ENCODE measurements at regions not wholly inside any gene's neighbourhood (a gene's known extent, or its start where the extent isn't known, plus 50 kb on each side); places are given as distances from the start of the nearest gene placed in this dataset.
A peak's percentile ranks its signal among the peaks of the same experiment; 100 is the strongest.

GRCh38 chr12:124388038-124388671, 93.3 kb downstream of the RFLNA start:
- Histone ChIP-seq H2BK120ac (ENCODE audit: low read depth, low read length) (no peak overlapping the region), H2AK5ac (ENCODE audit: low read length) (peak overlapping the region; percentile 30), H2BK5ac (ENCODE audit: low read length) (no peak overlapping the region), H3K79me2 (ENCODE audit: control insufficient read depth, insufficient read depth, low read length) (no peaks in the 10 kb centered on the region), H3K18ac (ENCODE audit: low read length) (peak overlapping the region; percentile 53), H3K36me3 (ENCODE audit: control insufficient read depth, insufficient read depth, low read length) (peaks cover 3% of the 10 kb centered on the region), H3K9ac (ENCODE audit: low read length) (peak overlapping the region; percentile 72), H4K8ac (ENCODE audit: low read depth, low read length) (no peak overlapping the region), H4K5ac (ENCODE audit: low read length) (no peak overlapping the region), H3K23ac (ENCODE audit: low read length) (peak overlapping the region; percentile 24), H3K4me3 (ENCODE audit: low read length) (no peak overlapping the region), H3K79me1 (ENCODE audit: low read length) (peaks cover 3% of the 10 kb centered on the region), H3K27ac (ENCODE audit: low read depth, low read length) (peak overlapping the region; percentile 55), H3K4me2 (ENCODE audit: low read length) (peak overlapping the region; percentile 44), H3K56ac (ENCODE audit: low read length) (peak overlapping the region; percentile 85), H3K4me1 (ENCODE audit: control insufficient read depth, low read depth, low read length) (peaks cover 7% of the 10 kb centered on the region), H2BK15ac (replicated peaks; ENCODE audit: low read depth) (no peak overlapping the region), H3K4ac (ENCODE audit: low read depth, low read length) (no peak overlapping the region), H3K27me3 (ENCODE audit: insufficient read depth, low read length, poor library complexity) (no peaks in the 10 kb centered on the region)
- no peak for DNase-seq
- no CpG with 5 or more reads among the region's 15 CpGs for WGBS (ENCODE audit: extremely low coverage, insufficient coverage, low lambda C conversion rate)

GRCh38 chr12:124387528-124387911, 92.6 kb downstream of the RFLNA start:
- no peak overlapping the region for H3K4me3 ChIP-seq (ENCODE audit: low read length)
- no peak overlapping the region for H3K4ac ChIP-seq (ENCODE audit: low read depth, low read length)
- H2BK120ac ChIP-seq (ENCODE audit: low read depth, low read length) = no peak overlapping the region
- H3K23ac ChIP-seq (ENCODE audit: low read length) = no peak overlapping the region
- H3K27me3 ChIP-seq (ENCODE audit: insufficient read depth, low read length, poor library complexity) = no peaks in the 10 kb centered on the region
- peaks cover 3% of the 10 kb centered on the region for H3K36me3 ChIP-seq (ENCODE audit: control insufficient read depth, insufficient read depth, low read length)
- no peak overlapping the region for H4K8ac ChIP-seq (ENCODE audit: low read depth, low read length)
- WGBS (ENCODE audit: extremely low coverage, insufficient coverage, low lambda C conversion rate) = no CpG with 5 or more reads among the region's 24 CpGs
- H3K4me1 ChIP-seq (ENCODE audit: control insufficient read depth, low read depth, low read length) = peaks cover 4% of the 10 kb centered on the region
- no peak overlapping the region for H2AK5ac ChIP-seq (ENCODE audit: low read length)
- no peak overlapping the region for H4K5ac ChIP-seq (ENCODE audit: low read length)
- no peak overlapping the region for H3K4me2 ChIP-seq (ENCODE audit: low read length)
- H2BK5ac ChIP-seq (ENCODE audit: low read length) = no peak overlapping the region
- H3K9ac ChIP-seq (ENCODE audit: low read length) = no peak overlapping the region
- no peak overlapping the region for H3K56ac ChIP-seq (ENCODE audit: low read length)
- no peak overlapping the region for H2BK15ac ChIP-seq (replicated peaks; ENCODE audit: low read depth)
- H3K79me1 ChIP-seq (ENCODE audit: low read length) = peaks cover 3% of the 10 kb centered on the region
- no peak overlapping the region for H3K27ac ChIP-seq (ENCODE audit: low read depth, low read length)
- no peaks in the 10 kb centered on the region for H3K79me2 ChIP-seq (ENCODE audit: control insufficient read depth, insufficient read depth, low read length)
- no peak overlapping the region for H3K18ac ChIP-seq (ENCODE audit: low read length)
- DNase-seq = no peak

GRCh38 chr12:124386661-124387527, 92.0 kb downstream of the RFLNA start:
- H3K56ac ChIP-seq (ENCODE audit: low read length) = peak overlapping the region; percentile 38
- H3K79me2 ChIP-seq (ENCODE audit: control insufficient read depth, insufficient read depth, low read length) = no peaks in the 10 kb centered on the region
- H3K4me1 ChIP-seq (ENCODE audit: control insufficient read depth, low read depth, low read length) = peaks cover 3% of the 10 kb centered on the region
- WGBS (ENCODE audit: extremely low coverage, insufficient coverage, low lambda C conversion rate) = no CpG with 5 or more reads among the region's 23 CpGs
- peak overlapping the region; percentile 3 for H3K27ac ChIP-seq (ENCODE audit: low read depth, low read length)
- no peak for DNase-seq
- H2BK120ac ChIP-seq (ENCODE audit: low read depth, low read length) = no peak overlapping the region
- H3K4me2 ChIP-seq (ENCODE audit: low read length) = no peak overlapping the region
- H2BK5ac ChIP-seq (ENCODE audit: low read length) = no peak overlapping the region
- H3K4ac ChIP-seq (ENCODE audit: low read depth, low read length) = no peak overlapping the region
- H3K36me3 ChIP-seq (ENCODE audit: control insufficient read depth, insufficient read depth, low read length) = peaks cover 3% of the 10 kb centered on the region
- no peak overlapping the region for H4K5ac ChIP-seq (ENCODE audit: low read length)
- H3K27me3 ChIP-seq (ENCODE audit: insufficient read depth, low read length, poor library complexity) = no peaks in the 10 kb centered on the region
- H3K79me1 ChIP-seq (ENCODE audit: low read length) = peaks cover 6% of the 10 kb centered on the region
- H3K4me3 ChIP-seq (ENCODE audit: low read length) = no peak overlapping the region
- H3K9ac ChIP-seq (ENCODE audit: low read length) = no peak overlapping the region
- peak overlapping the region; percentile 11 for H3K18ac ChIP-seq (ENCODE audit: low read length)
- no peak overlapping the region for H3K23ac ChIP-seq (ENCODE audit: low read length)
- no peak overlapping the region for H4K8ac ChIP-seq (ENCODE audit: low read depth, low read length)
- H2BK15ac ChIP-seq (replicated peaks; ENCODE audit: low read depth) = no peak overlapping the region
- H2AK5ac ChIP-seq (ENCODE audit: low read length) = no peak overlapping the region

GRCh38 chr12:124386059-124386458, 91.2 kb downstream of the RFLNA start:
- no CpG with 5 or more reads among the region's 17 CpGs for WGBS (ENCODE audit: extremely low coverage, insufficient coverage, low lambda C conversion rate)
- Histone ChIP-seq H2BK5ac (ENCODE audit: low read length) (no peak overlapping the region), H3K4me3 (ENCODE audit: low read length) (no peak overlapping the region), H3K79me1 (ENCODE audit: low read length) (peaks cover 6% of the 10 kb centered on the region), H2BK15ac (replicated peaks; ENCODE audit: low read depth) (no peak overlapping the region), H3K18ac (ENCODE audit: low read length) (peak overlapping the region; percentile 11), H3K56ac (ENCODE audit: low read length) (peak overlapping the region; percentile 12), H3K23ac (ENCODE audit: low read length) (no peak overlapping the region), H4K5ac (ENCODE audit: low read length) (no peak overlapping the region), H3K36me3 (ENCODE audit: control insufficient read depth, insufficient read depth, low read length) (peaks cover 3% of the 10 kb centered on the region), H3K27ac (ENCODE audit: low read depth, low read length) (peak overlapping the region; percentile 82), H3K4ac (ENCODE audit: low read depth, low read length) (no peak overlapping the region), H4K8ac (ENCODE audit: low read depth, low read length) (no peak overlapping the region), H3K9ac (ENCODE audit: low read length) (no peak overlapping the region), H3K4me1 (ENCODE audit: control insufficient read depth, low read depth, low read length) (peaks cover 3% of the 10 kb centered on the region), H3K79me2 (ENCODE audit: control insufficient read depth, insufficient read depth, low read length) (no peaks in the 10 kb centered on the region), H3K4me2 (ENCODE audit: low read length) (no peak overlapping the region), H3K27me3 (ENCODE audit: insufficient read depth, low read length, poor library complexity) (no peaks in the 10 kb centered on the region), H2BK120ac (ENCODE audit: low read depth, low read length) (no peak overlapping the region), H2AK5ac (ENCODE audit: low read length) (no peak overlapping the region)
- no peak for DNase-seq

GRCh38 chr12:124385219-124385969, 90.5 kb downstream of the RFLNA start:
- peaks cover 6% of the 10 kb centered on the region for H3K79me1 ChIP-seq (ENCODE audit: low read length)
- H2BK15ac ChIP-seq (replicated peaks; ENCODE audit: low read depth) = no peak overlapping the region
- H3K9ac ChIP-seq (ENCODE audit: low read length) = no peak overlapping the region
- no peaks in the 10 kb centered on the region for H3K79me2 ChIP-seq (ENCODE audit: control insufficient read depth, insufficient read depth, low read length)
- peak overlapping the region; percentile 82 for H3K27ac ChIP-seq (ENCODE audit: low read depth, low read length)
- H3K4me1 ChIP-seq (ENCODE audit: control insufficient read depth, low read depth, low read length) = peaks cover 3% of the 10 kb centered on the region
- no peaks in the 10 kb centered on the region for H3K27me3 ChIP-seq (ENCODE audit: insufficient read depth, low read length, poor library complexity)
- peaks cover 3% of the 10 kb centered on the region for H3K36me3 ChIP-seq (ENCODE audit: control insufficient read depth, insufficient read depth, low read length)
- no peak overlapping the region for H2BK5ac ChIP-seq (ENCODE audit: low read length)
- H3K23ac ChIP-seq (ENCODE audit: low read length) = no peak overlapping the region
- H3K56ac ChIP-seq (ENCODE audit: low read length) = peak overlapping the region; percentile 34
- DNase-seq = peak; percentile 86
- no peak overlapping the region for H4K5ac ChIP-seq (ENCODE audit: low read length)
- no peak overlapping the region for H2AK5ac ChIP-seq (ENCODE audit: low read length)
- H3K4me3 ChIP-seq (ENCODE audit: low read length) = no peak overlapping the region
- WGBS (ENCODE audit: extremely low coverage, insufficient coverage, low lambda C conversion rate) = no CpG with 5 or more reads among the region's 32 CpGs
- no peak overlapping the region for H3K4me2 ChIP-seq (ENCODE audit: low read length)
- H2BK120ac ChIP-seq (ENCODE audit: low read depth, low read length) = no peak overlapping the region
- H3K18ac ChIP-seq (ENCODE audit: low read length) = peak overlapping the region; percentile 1
- no peak overlapping the region for H3K4ac ChIP-seq (ENCODE audit: low read depth, low read length)
- H4K8ac ChIP-seq (ENCODE audit: low read depth, low read length) = no peak overlapping the region

All from mesendoderm (in vitro differentiated cells).